Astrocyte (in vitro differentiated cells and primary cell): ENCODE measurements at regions not wholly inside any gene's neighbourhood (a gene's known extent, or its start where the extent isn't known, plus 50 kb on each side); places are given as distances from the start of the nearest gene placed in this dataset.

ENCODE experiments used
- EZH2 ChIP-seq: IDR thresholded peaks from 2 replicates; pipeline ENCODE4 v1.6.1; 2012; ENCODE audit warnings: mild to moderate bottlenecking, low read length, inconsistent platforms; ENCODE audit not compliant: insufficient read depth
- TF ChIP-seq, protein P1 (sequence below): IDR thresholded peaks from 2 replicates; pipeline ENCODE4 v1.5.1; 2011; ENCODE audit warnings: low read depth, mild to moderate bottlenecking, inconsistent platforms, low read length, moderate library complexity; ENCODE audit not compliant: insufficient read depth

- no peak for TF ChIP-seq EZH2
- TF ChIP-seq, protein P1, sequence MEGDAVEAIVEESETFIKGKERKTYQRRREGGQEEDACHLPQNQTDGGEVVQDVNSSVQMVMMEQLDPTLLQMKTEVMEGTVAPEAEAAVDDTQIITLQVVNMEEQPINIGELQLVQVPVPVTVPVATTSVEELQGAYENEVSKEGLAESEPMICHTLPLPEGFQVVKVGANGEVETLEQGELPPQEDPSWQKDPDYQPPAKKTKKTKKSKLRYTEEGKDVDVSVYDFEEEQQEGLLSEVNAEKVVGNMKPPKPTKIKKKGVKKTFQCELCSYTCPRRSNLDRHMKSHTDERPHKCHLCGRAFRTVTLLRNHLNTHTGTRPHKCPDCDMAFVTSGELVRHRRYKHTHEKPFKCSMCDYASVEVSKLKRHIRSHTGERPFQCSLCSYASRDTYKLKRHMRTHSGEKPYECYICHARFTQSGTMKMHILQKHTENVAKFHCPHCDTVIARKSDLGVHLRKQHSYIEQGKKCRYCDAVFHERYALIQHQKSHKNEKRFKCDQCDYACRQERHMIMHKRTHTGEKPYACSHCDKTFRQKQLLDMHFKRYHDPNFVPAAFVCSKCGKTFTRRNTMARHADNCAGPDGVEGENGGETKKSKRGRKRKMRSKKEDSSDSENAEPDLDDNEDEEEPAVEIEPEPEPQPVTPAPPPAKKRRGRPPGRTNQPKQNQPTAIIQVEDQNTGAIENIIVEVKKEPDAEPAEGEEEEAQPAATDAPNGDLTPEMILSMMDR = no peak
Measured at GRCh38 chr17:12519956-12520594, 145.6 kb upstream of the MYOCD start.
